Adrenal gland (tissue), 5 donors: ENCODE measurements at regions not wholly inside any gene's neighbourhood (a gene's known extent, or its start where the extent isn't known, plus 50 kb on each side); places are given as distances from the start of the nearest gene placed in this dataset.

Source experiments
- POLR2A ChIP-seq, 2 donors: fragments of 450-650 bp; IDR thresholded peaks; one replicate each; pipeline ENCODE4 v1.6.1; 2017; ENCODE audit warnings: antibody characterized with exemption in 2 of 2, mild to moderate bottlenecking in 2 of 2, moderate library complexity in 1 of 2
- TF ChIP-seq, protein P1 (sequence below), 6 experiments: fragments of 450-650 bp in 4 of 6; fragments of 200-600 bp in 2 of 6; sonication (generic) in 1 of 6; IDR thresholded peaks; 1 replicate in 5 of 6; 2 replicates in 1 of 6; pipeline versions ENCODE4 v1.5.1 to v1.8.0; 2016 to 2021; ENCODE audit warnings: antibody characterized with exemption in 6 of 6, mild to moderate bottlenecking in 2 of 6, moderate library complexity in 1 of 6
- donor health status: DM: no; HTN: no; CAD: no.

DNA sequence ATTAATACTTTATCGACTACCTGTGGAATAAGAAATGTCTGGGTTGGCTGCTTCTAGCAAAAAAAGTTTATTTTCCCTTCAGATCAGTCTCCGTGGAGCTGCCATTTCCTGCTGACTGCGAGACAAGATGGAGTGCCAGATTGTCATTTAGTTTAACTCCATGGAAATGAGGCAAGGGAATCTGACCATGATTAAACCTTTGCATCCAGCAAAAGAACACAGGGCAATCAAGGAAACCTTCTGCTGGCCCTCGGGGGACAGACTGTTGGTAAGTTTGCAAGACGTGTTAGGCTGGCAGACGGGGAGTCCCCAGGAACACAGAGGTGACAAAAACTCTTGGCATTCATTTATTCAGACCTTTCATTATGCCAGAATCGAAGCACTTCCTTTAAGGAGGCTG is 52.2 kb upstream of the SPACA1 start:
- TF ChIP-seq, protein P1, sequence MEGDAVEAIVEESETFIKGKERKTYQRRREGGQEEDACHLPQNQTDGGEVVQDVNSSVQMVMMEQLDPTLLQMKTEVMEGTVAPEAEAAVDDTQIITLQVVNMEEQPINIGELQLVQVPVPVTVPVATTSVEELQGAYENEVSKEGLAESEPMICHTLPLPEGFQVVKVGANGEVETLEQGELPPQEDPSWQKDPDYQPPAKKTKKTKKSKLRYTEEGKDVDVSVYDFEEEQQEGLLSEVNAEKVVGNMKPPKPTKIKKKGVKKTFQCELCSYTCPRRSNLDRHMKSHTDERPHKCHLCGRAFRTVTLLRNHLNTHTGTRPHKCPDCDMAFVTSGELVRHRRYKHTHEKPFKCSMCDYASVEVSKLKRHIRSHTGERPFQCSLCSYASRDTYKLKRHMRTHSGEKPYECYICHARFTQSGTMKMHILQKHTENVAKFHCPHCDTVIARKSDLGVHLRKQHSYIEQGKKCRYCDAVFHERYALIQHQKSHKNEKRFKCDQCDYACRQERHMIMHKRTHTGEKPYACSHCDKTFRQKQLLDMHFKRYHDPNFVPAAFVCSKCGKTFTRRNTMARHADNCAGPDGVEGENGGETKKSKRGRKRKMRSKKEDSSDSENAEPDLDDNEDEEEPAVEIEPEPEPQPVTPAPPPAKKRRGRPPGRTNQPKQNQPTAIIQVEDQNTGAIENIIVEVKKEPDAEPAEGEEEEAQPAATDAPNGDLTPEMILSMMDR (IDR thresholded peaks at IDR 0.05) = no peak
- no peak for TF ChIP-seq POLR2A (IDR thresholded peaks at IDR 0.05)
